ENCODE measurements at regions not wholly inside any gene's neighbourhood (a gene's known extent, or its start where the extent isn't known, plus 50 kb on each side); places are given as distances from the start of the nearest gene placed in this dataset.

DNA sequence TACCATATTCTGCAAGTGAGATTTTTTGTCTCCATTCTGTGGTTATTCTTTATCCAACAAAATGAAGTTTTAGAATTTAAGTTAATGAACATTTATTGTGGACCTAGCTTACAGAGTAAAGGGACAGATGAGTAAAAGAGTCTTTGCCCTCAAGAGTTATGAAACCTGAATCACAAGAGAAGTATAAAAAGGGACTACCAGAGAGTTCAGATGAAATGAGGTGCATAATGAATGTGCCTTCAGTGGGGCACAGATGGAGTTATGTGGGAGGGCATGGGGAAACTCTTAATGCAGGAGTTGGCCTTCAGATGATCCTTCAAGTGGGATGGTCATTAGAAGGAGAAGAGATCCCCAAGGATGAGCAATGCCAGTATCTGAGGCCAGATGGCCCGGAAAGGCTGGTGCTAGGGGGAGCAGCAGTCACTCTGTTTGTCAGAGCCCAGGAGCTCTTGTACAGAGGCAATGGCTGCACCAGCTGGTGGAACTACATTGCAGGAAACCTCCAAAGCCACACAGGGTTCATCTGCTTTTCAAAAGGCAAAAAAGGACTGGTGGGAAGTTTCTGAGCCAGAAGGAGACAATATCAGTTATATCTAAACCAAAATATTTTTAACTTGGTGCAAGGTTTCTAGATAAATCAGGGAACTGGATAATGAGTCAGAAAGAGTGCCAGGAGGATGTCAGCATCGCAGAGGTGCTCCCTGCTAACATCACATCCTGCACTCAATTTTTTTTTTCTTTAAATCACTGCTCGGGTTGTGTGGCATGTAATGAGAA, 162.0 kb downstream of the KLF6 start:
- no peak overlapping the region for H3K4me3 Mint-ChIP-seq (ENCODE audit: low read depth)
- no peaks in the 10 kb centered on the region for H3K36me3 Mint-ChIP-seq (ENCODE audit: insufficient read depth)
- peaks cover 12% of the 10 kb centered on the region for H3K9me3 Mint-ChIP-seq (ENCODE audit: low read depth)
- no peak overlapping the region for H3K27ac Mint-ChIP-seq
- H3K4me1 Mint-ChIP-seq (ENCODE audit: low read depth) = no peaks in the 10 kb centered on the region
- no peak for DNase-seq (ENCODE audit: low spot score, unreplicated experiment)
- TF ChIP-seq, protein P1, sequence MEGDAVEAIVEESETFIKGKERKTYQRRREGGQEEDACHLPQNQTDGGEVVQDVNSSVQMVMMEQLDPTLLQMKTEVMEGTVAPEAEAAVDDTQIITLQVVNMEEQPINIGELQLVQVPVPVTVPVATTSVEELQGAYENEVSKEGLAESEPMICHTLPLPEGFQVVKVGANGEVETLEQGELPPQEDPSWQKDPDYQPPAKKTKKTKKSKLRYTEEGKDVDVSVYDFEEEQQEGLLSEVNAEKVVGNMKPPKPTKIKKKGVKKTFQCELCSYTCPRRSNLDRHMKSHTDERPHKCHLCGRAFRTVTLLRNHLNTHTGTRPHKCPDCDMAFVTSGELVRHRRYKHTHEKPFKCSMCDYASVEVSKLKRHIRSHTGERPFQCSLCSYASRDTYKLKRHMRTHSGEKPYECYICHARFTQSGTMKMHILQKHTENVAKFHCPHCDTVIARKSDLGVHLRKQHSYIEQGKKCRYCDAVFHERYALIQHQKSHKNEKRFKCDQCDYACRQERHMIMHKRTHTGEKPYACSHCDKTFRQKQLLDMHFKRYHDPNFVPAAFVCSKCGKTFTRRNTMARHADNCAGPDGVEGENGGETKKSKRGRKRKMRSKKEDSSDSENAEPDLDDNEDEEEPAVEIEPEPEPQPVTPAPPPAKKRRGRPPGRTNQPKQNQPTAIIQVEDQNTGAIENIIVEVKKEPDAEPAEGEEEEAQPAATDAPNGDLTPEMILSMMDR (IDR thresholded peaks at IDR 0.05; ENCODE audit: unreplicated experiment) = no peak
- no peaks in the 10 kb centered on the region for H3K27me3 Mint-ChIP-seq

GRCh38 chr10:3622427-3622826, 162.6 kb downstream of the KLF6 start:
- TF ChIP-seq, protein P1 (IDR thresholded peaks at IDR 0.05; ENCODE audit: unreplicated experiment) = no peak
- H3K36me3 Mint-ChIP-seq (ENCODE audit: insufficient read depth) = no peaks in the 10 kb centered on the region

GRCh38 chr10:3620818-3621217, 164.2 kb downstream of the KLF6 start:
- Mint-ChIP-seq H3K27me3 (no peaks in the 10 kb centered on the region), H3K9me3 (ENCODE audit: low read depth) (peaks cover 21% of the 10 kb centered on the region), H3K36me3 (ENCODE audit: insufficient read depth) (no peaks in the 10 kb centered on the region), H3K27ac (no peak overlapping the region), H3K4me1 (ENCODE audit: low read depth) (no peaks in the 10 kb centered on the region), H3K4me3 (ENCODE audit: low read depth) (no peak overlapping the region)
- TF ChIP-seq, protein P1 (IDR thresholded peaks at IDR 0.05; ENCODE audit: unreplicated experiment) = no peak
- no peak for DNase-seq (ENCODE audit: low spot score, unreplicated experiment)

More at GRCh38 chr10:3622427-3622826, 162.6 kb downstream of the KLF6 start:
- peaks cover 16% of the 10 kb centered on the region for H3K9me3 Mint-ChIP-seq (ENCODE audit: low read depth)
- no peak overlapping the region for H3K27ac Mint-ChIP-seq
- H3K27me3 Mint-ChIP-seq = no peaks in the 10 kb centered on the region
- no peak overlapping the region for H3K4me3 Mint-ChIP-seq (ENCODE audit: low read depth)
- no peak for DNase-seq (ENCODE audit: low spot score, unreplicated experiment)
- H3K4me1 Mint-ChIP-seq (ENCODE audit: low read depth) = no peaks in the 10 kb centered on the region

DNA sequence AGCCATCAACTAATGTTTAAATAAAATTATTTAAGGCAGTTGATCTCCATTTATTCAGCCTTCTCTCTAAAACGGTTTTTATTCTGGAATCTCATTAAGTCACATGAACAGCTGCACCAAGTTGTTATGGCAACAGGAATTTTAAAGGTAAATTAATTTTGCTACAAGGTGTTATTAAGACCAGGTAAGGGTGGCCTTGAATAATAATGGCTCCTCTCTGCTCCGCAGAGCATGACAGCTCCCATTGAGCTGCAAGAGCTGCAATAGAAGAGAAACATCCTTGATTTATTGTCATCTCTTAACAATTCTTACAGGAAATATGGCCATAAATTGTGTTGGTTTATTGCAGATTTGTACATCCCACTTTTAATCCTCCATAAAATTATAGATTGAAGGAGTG, 165.8 kb downstream of the KLF6 start:
- H3K27ac Mint-ChIP-seq = no peak overlapping the region

DNA sequence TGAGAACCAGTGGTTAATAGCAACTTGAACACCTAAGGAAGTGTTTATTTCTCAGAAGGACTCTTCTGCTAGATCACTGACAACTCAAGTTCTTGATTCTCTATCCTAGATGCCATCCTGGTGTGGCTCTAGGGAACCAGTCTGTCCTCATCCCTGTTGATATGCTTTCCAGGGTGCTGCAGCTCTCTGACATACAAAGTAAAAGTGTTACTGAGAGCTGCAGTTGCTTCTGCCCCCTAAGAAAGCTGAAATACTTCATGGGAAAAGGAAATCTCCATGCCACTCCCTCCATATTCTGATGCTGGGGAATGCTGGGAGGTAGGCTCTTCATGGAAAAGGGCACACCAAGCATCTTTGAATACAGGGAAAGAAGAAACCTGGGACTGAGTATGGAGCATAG, 168.1 kb downstream of the KLF6 start:
- H3K4me1 Mint-ChIP-seq (ENCODE audit: low read depth) = no peaks in the 10 kb centered on the region
- no peak overlapping the region for H3K4me3 Mint-ChIP-seq (ENCODE audit: low read depth)
- no peaks in the 10 kb centered on the region for H3K36me3 Mint-ChIP-seq (ENCODE audit: insufficient read depth)
- TF ChIP-seq, protein P1 (IDR thresholded peaks at IDR 0.05; ENCODE audit: unreplicated experiment) = no peak
- H3K27me3 Mint-ChIP-seq = no peaks in the 10 kb centered on the region
- peaks cover 26% of the 10 kb centered on the region for H3K9me3 Mint-ChIP-seq (ENCODE audit: low read depth)
- DNase-seq (ENCODE audit: low spot score, unreplicated experiment) = no peak
- H3K27ac Mint-ChIP-seq = no peak overlapping the region

More for the DNA sequence above, 165.8 kb downstream of the KLF6 start:
- TF ChIP-seq, protein P1 (IDR thresholded peaks at IDR 0.05; ENCODE audit: unreplicated experiment) = no peak
- no peak for DNase-seq (ENCODE audit: low spot score, unreplicated experiment)
- H3K4me3 Mint-ChIP-seq (ENCODE audit: low read depth) = no peak overlapping the region
- H3K4me1 Mint-ChIP-seq (ENCODE audit: low read depth) = no peaks in the 10 kb centered on the region
- no peaks in the 10 kb centered on the region for H3K27me3 Mint-ChIP-seq
- H3K36me3 Mint-ChIP-seq (ENCODE audit: insufficient read depth) = no peaks in the 10 kb centered on the region
- peaks cover 21% of the 10 kb centered on the region for H3K9me3 Mint-ChIP-seq (ENCODE audit: low read depth)
